ENCODE measurements at regions not wholly inside any gene's neighbourhood (a gene's known extent, or its start where the extent isn't known, plus 50 kb on each side); places are given as distances from the start of the nearest gene placed in this dataset.

- DNase-seq (ENCODE audit: low read depth in 3 of 3) = no peak
Measured at GRCh38 chr15:95857124-95857757, 473.3 kb upstream of the NR2F2 start.

- no peak for DNase-seq (ENCODE audit: low read depth in 3 of 3)
Measured at GRCh38 chr15:95857758-95858157, 472.7 kb upstream of the NR2F2 start.

- DNase-seq (ENCODE audit: low read depth in 3 of 3) = no peak
Measured at GRCh38 chr15:95860406-95860805, 470.1 kb upstream of the NR2F2 start.

- no peak for DNase-seq (ENCODE audit: low read depth in 3 of 3)
Measured at GRCh38 chr15:95864467-95864886, 466.0 kb upstream of the NR2F2 start.

- no peak for DNase-seq (ENCODE audit: low read depth in 3 of 3)
Measured at GRCh38 chr15:95865330-95865739, 465.2 kb upstream of the NR2F2 start.

GRCh38 chr15:95866711-95867440, 463.6 kb upstream of the NR2F2 start:
- no peak for DNase-seq (ENCODE audit: low read depth in 3 of 3)

- no peak for DNase-seq (ENCODE audit: low read depth in 3 of 3)
Measured at GRCh38 chr15:95868450-95868849, 462.1 kb upstream of the NR2F2 start.

GRCh38 chr15:95868970-95869369, 461.5 kb upstream of the NR2F2 start:
- DNase-seq (ENCODE audit: low read depth in 3 of 3) = no peak

- DNase-seq (ENCODE audit: low read depth in 3 of 3) = no peak
Measured at GRCh38 chr15:95869920-95870319, 460.6 kb upstream of the NR2F2 start.

- no peak for DNase-seq (ENCODE audit: low read depth in 3 of 3)
Measured at GRCh38 chr15:95872366-95872771, 458.1 kb upstream of the NR2F2 start.

GRCh38 chr15:95874637-95875036, 455.9 kb upstream of the NR2F2 start:
- DNase-seq (ENCODE audit: low read depth in 3 of 3) = no peak

- DNase-seq (ENCODE audit: low read depth in 3 of 3) = no peak
Measured at GRCh38 chr15:95875121-95875643, 455.3 kb upstream of the NR2F2 start.

- no peak for DNase-seq (ENCODE audit: low read depth in 3 of 3)
Measured at GRCh38 chr15:95880031-95880570, 450.4 kb upstream of the NR2F2 start.

- no peak for DNase-seq (ENCODE audit: low read depth in 3 of 3)
Measured at GRCh38 chr15:95880630-95881029, 449.9 kb upstream of the NR2F2 start.

GRCh38 chr15:95883064-95883463, 447.4 kb upstream of the NR2F2 start:
- DNase-seq (ENCODE audit: low read depth in 3 of 3) = no peak

- no peak for DNase-seq (ENCODE audit: low read depth in 3 of 3)
Measured at GRCh38 chr15:95884276-95884675, 446.2 kb upstream of the NR2F2 start.

- no peak for DNase-seq (ENCODE audit: low read depth in 3 of 3)
Measured at GRCh38 chr15:95887666-95888390, 442.7 kb upstream of the NR2F2 start.

- DNase-seq (ENCODE audit: low read depth in 3 of 3) = no peak
Measured at GRCh38 chr15:95888762-95889161, 441.7 kb upstream of the NR2F2 start.

- DNase-seq (ENCODE audit: low read depth in 3 of 3) = no peak
Measured at GRCh38 chr15:95894407-95894956, 436.0 kb upstream of the NR2F2 start.

GRCh38 chr15:95895508-95895907, 435.0 kb upstream of the NR2F2 start:
- DNase-seq (ENCODE audit: low read depth in 3 of 3) = no peak

- DNase-seq (ENCODE audit: low read depth in 3 of 3) = no peak
Measured at GRCh38 chr15:95897651-95898050, 432.8 kb upstream of the NR2F2 start.

GRCh38 chr15:95898761-95899160, 431.7 kb upstream of the NR2F2 start:
- DNase-seq (ENCODE audit: low read depth in 3 of 3) = no peak
